Kidney epithelial cell (primary cell): ENCODE measurements at regions not wholly inside any gene's neighbourhood (a gene's known extent, or its start where the extent isn't known, plus 50 kb on each side); places are given as distances from the start of the nearest gene placed in this dataset.

Experiments
- DNase-seq: peaks from one replicate; pipeline ENCODE4 v3.0.0-alpha.2; 2010; ENCODE audit warnings: low read depth
- H3K27me3 ChIP-seq: 2 replicates; pipeline ENCODE4 v1.6.0; 2011; ENCODE audit warnings: low read length; ENCODE audit not compliant: control insufficient read depth, insufficient read depth
- H3K36me3 ChIP-seq: 2 replicates; pipeline ENCODE4 v1.5.1; 2011; ENCODE audit warnings: low read length; ENCODE audit not compliant: control insufficient read depth, insufficient read depth
- H3K4me3 ChIP-seq: 2 replicates; pipeline ENCODE4 v1.5.1; 2011; ENCODE audit warnings: low read depth, mild to moderate bottlenecking, control low read depth, low read length
- CTCF ChIP-seq: IDR thresholded peaks from 2 replicates; pipeline ENCODE4 v1.5.1; 2011; ENCODE audit warnings: mild to moderate bottlenecking, moderate library complexity, low read length, control low read depth, inconsistent platforms; ENCODE audit not compliant: insufficient read depth, poor library complexity, severe bottlenecking

DNA sequence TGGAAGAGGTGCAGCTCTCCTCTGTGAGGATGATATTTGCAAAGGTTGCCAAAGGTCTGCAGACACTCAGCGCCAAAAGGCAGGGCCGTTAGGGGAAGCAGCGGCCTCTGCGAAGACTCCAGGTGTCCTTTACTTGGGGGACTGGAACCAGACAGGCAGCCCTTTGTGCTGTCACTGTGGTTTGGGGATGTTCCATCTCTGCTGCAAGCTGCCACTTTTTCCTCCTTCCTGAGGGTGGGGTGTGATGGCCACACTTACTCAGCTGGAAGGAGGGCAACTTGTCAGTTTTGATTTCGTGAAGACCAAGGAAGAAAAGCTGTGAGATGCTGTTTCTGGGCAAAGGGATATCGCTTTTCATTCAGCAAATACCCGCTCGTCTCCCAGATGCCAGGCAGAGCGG lies 96.5 kb upstream of the PRR5 start:
- no peak for TF ChIP-seq CTCF
- Histone ChIP-seq H3K4me3 (no peak overlapping the region), H3K36me3 (no peaks in the 10 kb centered on the region), H3K27me3 (peaks cover 14% of the 10 kb centered on the region)
- no peak for DNase-seq

GRCh38 chr22:44604991-44605390 lies 97.0 kb upstream of the PRR5 start:
- no peak for TF ChIP-seq CTCF

DNA sequence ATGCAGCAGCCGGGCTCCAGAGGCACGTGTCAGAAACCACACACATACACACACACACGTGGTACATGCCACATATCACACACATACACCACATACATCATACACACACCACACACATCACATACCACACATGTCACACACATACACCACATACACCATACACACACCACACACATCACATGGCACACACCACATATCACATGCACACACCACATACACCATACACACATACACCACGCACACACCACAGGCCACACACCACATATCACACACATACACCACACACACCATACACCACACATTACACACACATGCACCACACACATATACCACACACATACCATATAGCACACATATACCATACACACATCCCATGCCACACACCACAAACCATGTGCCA lies 97.5 kb upstream of the PRR5 start:
- no peak for DNase-seq
- TF ChIP-seq CTCF: no peak
- H3K4me3 ChIP-seq: no peak overlapping the region
- peaks cover 14% of the 10 kb centered on the region for H3K27me3 ChIP-seq
- no peaks in the 10 kb centered on the region for H3K36me3 ChIP-seq

More at GRCh38 chr22:44604991-44605390, 97.0 kb upstream of the PRR5 start:
- H3K27me3 ChIP-seq: peaks cover 14% of the 10 kb centered on the region
- no peaks in the 10 kb centered on the region for H3K36me3 ChIP-seq
- DNase-seq: no peak
- H3K4me3 ChIP-seq: no peak overlapping the region

DNA sequence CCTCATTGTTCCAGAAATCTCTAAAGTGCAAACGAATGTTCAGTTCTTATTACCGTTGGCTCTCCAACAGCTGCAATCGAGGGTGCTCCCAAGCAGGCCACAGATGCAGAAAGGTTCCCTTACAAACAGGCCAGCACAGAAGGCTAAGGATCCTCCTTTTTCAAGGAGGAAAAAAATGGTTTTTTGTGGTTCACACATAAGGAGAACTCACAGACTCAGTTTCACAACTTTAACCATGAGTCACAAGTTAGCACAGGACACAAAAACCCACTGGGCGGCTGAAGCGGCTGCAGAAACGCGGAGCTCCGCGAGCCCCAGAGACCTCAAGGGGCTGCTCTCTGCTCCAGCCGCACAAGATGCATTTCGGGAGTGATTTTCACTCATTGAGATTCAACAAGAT lies 98.2 kb upstream of the PRR5 start:
- no peak for DNase-seq
- Histone ChIP-seq H3K27me3 (peaks cover 14% of the 10 kb centered on the region), H3K36me3 (no peaks in the 10 kb centered on the region), H3K4me3 (no peak overlapping the region)
- TF ChIP-seq CTCF: no peak

DNA sequence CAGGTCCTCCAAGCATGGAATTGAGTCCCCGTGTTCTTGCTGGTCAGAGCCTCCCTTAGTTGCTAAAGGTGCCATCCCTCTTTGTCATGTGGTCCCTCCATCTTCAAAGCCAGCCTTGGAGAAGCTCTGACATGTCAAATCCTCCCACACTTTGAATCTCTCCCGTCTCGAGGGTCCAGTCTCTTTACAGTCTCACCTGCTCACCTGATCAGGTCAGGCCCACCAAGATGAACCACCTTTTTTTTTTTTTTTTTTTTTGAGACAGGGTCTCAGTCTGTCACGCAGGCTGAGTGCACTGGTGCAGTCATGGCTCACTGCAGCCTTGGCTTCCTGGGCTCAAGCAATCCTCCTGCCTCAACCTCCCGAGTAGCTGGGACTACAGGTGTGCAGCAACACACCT lies 100.3 kb upstream of the PRR5 start:
- no peak overlapping the region for H3K4me3 ChIP-seq
- no peak for TF ChIP-seq CTCF
- no peaks in the 10 kb centered on the region for H3K36me3 ChIP-seq
- no peak for DNase-seq
- H3K27me3 ChIP-seq: peaks cover 21% of the 10 kb centered on the region

DNA sequence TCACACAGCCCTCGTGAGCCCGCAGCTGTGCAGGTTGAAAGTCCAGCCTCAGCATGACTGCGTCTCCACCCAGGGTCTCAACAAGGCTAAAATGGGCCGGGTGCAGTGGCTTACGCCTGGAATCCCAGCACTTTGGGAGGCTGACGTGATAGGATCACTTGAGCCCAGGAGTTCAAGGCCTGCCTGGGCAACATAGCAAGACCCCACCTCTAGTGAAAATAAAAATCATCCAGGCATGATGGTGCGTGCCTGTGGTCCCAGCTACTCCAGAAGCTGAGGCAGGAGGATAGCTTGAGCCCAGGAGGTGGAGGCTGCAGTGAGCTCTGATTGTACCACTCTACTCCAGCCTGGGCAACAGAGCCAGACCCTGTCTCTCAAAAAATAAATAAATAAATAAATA lies 100.8 kb upstream of the PRR5 start:
- peaks cover 17% of the 10 kb centered on the region for H3K27me3 ChIP-seq
- TF ChIP-seq CTCF: no peak
- H3K4me3 ChIP-seq: no peak overlapping the region
- H3K36me3 ChIP-seq: no peaks in the 10 kb centered on the region
- no peak for DNase-seq
